ENCODE measurements at regions not wholly inside any gene's neighbourhood (a gene's known extent, or its start where the extent isn't known, plus 50 kb on each side); places are given as distances from the start of the nearest gene placed in this dataset.

- no peak for TF ChIP-seq POLR2A (IDR thresholded peaks at IDR 0.05)
- no peak for TF ChIP-seq CTCF (IDR thresholded peaks at IDR 0.05)
- 53 to 61% (median 60%) methylated on average over 11 of the region's 11 CpGs for WGBS, 4 donors
- no peaks in the 10 kb centered on the region for H3K9me3 ChIP-seq
- ATAC-seq (no peak), DNase-seq (no peak)
- peaks cover 0 to 44% (median 13%) of the 10 kb centered on the region in 12 donors for H3K4me1 ChIP-seq
- no peaks in the 10 kb centered on the region for H3K27me3 ChIP-seq
- no peaks in the 10 kb centered on the region for H3K36me3 ChIP-seq
- H3K27ac ChIP-seq = peak overlapping the region in 1 of 12 donors; percentile 61
- no peak overlapping the region for H3K4me3 ChIP-seq
- intact Hi-C loops (cut with DNase I) = loop anchor here in 2 of 10 donors (5.0 to 10.0 kb wide), 2 partner anchors 52 to 54 kb away; partner anchors contain the start of gene UBE2E1 (in 1 of the 2)
Observed at GRCh38 chr3:23750573-23751210, 55.1 kb upstream of the UBE2E1 start.

GRCh38 chr3:23751212-23751723 lies 54.5 kb upstream of the UBE2E1 start:
- Histone ChIP-seq H3K9me3 (no peaks in the 10 kb centered on the region), H3K4me1 (peaks cover 0 to 40% (median 13%) of the 10 kb centered on the region in 12 donors), H3K4me3 (no peak overlapping the region), H3K27me3 (no peaks in the 10 kb centered on the region), H3K27ac (peak overlapping the region in 1 of 12 donors; percentile 61), H3K36me3 (no peaks in the 10 kb centered on the region)
- no peak for TF ChIP-seq POLR2A (IDR thresholded peaks at IDR 0.05)
- TF ChIP-seq CTCF (IDR thresholded peaks at IDR 0.05) = no peak
- intact Hi-C loops (cut with DNase I) = loop anchor here in 2 of 10 donors (5.0 to 10.0 kb wide), 2 partner anchors 51 to 54 kb away; partner anchors contain the start of gene UBE2E1 (in 1 of the 2)
- ATAC-seq (peak in 3 of 4 donors; percentile 32 to 69 (median 66)), DNase-seq (peak in 1 of 5 donors; percentile 36)
- WGBS, 4 donors = 48 to 57% (median 51%) methylated on average over 7 of the region's 7 CpGs

GRCh38 chr3:23752126-23752525 lies 53.6 kb upstream of the UBE2E1 start:
- no peaks in the 10 kb centered on the region for H3K9me3 ChIP-seq
- no peaks in the 10 kb centered on the region for H3K36me3 ChIP-seq
- no peak overlapping the region for H3K4me3 ChIP-seq
- ATAC-seq (no peak), DNase-seq (no peak)
- WGBS, 4 donors = 75 to 92% (median 83%) methylated on average over 3 of the region's 3 CpGs
- intact Hi-C loops (cut with DNase I) = loop anchor here in 2 of 10 donors (5.0 to 10.0 kb wide), 2 partner anchors 50 to 53 kb away; partner anchors contain the start of gene UBE2E1 (in 1 of the 2)
- H3K27ac ChIP-seq = no peak overlapping the region
- H3K27me3 ChIP-seq = no peaks in the 10 kb centered on the region
- peaks cover 0 to 35% (median 13%) of the 10 kb centered on the region in 12 donors for H3K4me1 ChIP-seq
- TF ChIP-seq CTCF (IDR thresholded peaks at IDR 0.05) (no peak), POLR2A (IDR thresholded peaks at IDR 0.05) (no peak)

GRCh38 chr3:23754215-23754614 lies 51.5 kb upstream of the UBE2E1 start:
- no peak for ATAC-seq
- DNase-seq = no peak
- TF ChIP-seq CTCF (IDR thresholded peaks at IDR 0.05) (no peak), POLR2A (IDR thresholded peaks at IDR 0.05) (no peak)
- intact Hi-C loops (cut with DNase I) = loop anchor here in 2 of 10 donors (5.0 to 10.0 kb wide), 2 partner anchors 48 to 51 kb away; partner anchors contain the start of gene UBE2E1 (in 1 of the 2)
- Histone ChIP-seq H3K36me3 (no peaks in the 10 kb centered on the region), H3K9me3 (no peaks in the 10 kb centered on the region), H3K27ac (no peak overlapping the region), H3K4me1 (peaks cover 0 to 20% (median 11%) of the 10 kb centered on the region in 12 donors), H3K4me3 (no peak overlapping the region), H3K27me3 (no peaks in the 10 kb centered on the region)
- WGBS, 4 donors = 74 to 97% (median 86%) methylated on average over 4 of the region's 4 CpGs

Measured in heart left ventricle (tissue), 16 donors.